Occipital lobe (tissue), 1 donor: ENCODE measurements at regions not wholly inside any gene's neighbourhood (a gene's known extent, or its start where the extent isn't known, plus 50 kb on each side); places are given as distances from the start of the nearest gene placed in this dataset.

Source experiments
- DNase-seq: peaks from one replicate; lab custom pipeline; 2025; lab: John Stamatoyannopoulos, UW

DNA sequence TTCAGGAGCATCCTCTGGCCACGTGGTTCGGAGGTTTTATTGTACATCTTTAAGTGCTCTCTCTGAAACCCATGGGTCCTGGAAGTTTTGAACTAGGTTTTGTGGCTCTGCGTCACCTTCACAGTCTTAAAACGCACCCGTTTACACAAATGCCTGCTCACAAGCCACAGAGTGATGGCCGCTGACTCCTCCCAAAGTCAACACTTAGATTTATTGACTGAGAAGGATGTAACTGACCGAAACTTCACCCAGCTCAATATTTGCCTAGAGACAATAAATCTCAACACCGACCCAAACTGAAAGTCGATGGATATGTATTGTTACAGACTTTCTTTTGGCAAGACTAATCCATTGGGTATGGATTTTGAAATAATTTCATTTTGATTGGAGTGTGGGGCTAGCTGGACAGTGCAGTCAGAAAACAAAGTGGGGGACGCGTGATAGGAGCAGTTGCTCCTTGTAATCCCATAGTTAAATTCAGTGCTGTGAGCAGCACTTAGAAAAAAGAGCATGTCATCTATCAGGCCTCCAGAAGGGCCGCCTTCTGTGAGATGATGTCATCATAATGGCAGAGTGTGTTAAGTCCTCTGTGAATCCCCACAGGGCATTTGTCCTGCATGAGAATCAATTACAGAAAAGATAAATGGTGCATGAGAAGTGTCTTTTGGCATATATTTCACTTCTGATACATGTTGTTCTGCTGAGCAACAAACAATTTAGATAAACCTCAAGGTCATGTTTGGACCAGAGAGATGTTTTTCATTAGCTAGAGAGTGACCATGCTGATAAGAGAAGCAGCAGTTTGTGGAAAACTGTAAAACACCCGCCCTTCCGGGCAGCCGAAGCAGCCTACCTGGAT, 183.7 kb downstream of the INO80D start:
- no peak for DNase-seq

DNA sequence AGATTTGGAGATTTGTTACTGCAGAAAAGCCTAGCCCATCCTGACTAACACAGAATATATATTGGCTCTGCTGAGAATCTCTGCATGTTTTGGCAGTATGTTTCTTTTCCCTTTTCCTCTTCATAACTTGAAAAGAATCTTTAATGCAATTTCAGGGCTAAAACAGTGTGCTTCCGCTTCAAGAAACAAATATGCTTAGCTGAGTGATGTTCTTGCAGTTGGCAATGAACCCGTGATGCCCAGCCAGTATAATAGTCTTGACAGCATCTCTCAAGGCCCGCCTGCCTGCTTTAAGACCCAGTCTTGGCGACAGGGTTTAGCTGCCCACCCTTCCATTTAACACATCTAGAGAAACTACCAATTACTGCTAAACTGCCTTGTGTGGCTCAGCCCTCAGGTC, 184.5 kb downstream of the INO80D start:
- no peak for DNase-seq

- DNase-seq: no peak
These were observed 187.2 kb downstream of the INO80D start for GRCh38 chr2:205898744-205899143.

DNA sequence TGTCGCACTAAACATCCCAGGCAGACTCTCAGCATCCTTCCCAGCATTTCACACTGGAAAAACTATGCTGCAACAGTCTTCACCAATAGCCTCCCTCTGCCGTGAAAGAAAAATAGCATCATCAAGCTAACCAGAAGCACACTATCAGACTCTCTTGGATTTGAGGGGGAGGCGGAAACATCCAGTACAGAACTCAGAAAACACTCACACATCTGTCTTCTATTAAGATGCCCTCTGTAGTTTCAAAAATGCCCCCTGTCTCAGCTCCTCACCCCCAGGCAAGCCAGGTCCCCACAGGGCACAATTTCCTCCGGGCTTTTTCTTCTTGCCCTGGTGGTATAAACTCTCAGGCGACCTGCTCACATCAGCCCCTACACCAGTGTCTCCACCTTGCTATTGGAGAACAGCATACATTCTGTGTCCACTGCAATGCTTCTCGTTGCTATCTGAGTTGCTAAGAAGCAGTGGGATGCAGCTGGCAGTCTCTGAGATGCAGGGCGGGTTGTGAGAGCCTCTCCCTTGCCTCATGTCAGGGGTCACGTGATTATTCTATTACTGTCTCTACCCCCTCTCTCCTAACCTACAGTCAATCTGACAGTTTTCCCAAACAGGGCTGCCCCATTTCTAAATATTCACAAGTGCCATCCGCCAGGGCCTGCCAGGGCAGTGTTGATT, 189.9 kb downstream of the INO80D start:
- no peak for DNase-seq

- no peak for DNase-seq
These were observed 193.2 kb downstream of the INO80D start for GRCh38 chr2:205892665-205893259.

GRCh38 chr2:205892251-205892655, 193.7 kb downstream of the INO80D start:
- peak; percentile 5 for DNase-seq

DNA sequence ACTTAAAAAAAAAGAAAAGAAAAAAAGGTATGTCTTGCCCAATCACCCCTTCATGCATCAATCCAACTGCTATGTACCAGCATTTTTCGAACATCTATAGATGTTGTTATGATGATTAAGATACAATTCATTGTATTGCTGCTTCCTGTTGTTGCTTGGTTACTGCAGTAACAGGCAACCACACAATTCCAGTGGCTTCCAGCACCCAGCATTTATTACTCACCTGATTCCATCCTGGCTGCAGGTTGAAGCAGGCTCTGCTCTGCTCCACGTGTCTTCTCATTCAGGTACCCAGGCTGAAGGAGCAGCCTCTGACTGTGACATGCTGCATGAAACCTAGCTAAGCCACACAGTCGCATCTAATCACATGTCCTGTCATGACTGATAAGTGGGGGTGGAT, 196.9 kb downstream of the INO80D start:
- DNase-seq: no peak

- no peak for DNase-seq
These were observed 198.3 kb downstream of the INO80D start for GRCh38 chr2:205887637-205888036.

DNA sequence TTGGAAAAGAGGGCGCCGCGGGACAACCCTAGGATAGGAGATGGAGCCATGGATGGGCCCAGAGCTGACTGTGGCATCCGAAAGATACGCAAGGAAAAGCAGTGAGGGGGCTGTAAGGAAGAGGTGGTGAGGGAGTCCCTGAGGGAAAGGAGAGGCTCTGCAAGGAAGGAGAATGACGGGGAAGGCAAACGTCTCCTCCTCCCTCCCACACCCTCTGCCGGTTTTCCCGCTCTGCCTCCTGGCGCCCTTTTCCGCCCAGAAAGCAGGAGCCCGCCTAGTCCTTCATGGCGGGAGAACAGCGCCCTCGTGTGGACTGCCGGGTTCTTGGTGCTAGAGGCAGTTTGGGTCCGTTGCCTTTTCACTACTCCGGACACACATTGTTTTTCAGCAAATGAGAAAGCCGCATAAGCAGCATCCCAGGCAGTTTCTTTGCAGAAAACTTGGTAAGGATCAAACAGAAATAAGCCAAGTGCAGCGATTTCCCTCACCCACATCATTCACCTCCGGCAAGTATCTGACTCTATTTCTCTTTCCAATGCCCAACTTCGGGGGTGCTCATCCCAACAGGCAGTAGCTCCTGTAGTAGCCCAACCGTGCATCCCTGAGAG, 200.4 kb downstream of the INO80D start:
- peak; percentile 26 for DNase-seq

DNA sequence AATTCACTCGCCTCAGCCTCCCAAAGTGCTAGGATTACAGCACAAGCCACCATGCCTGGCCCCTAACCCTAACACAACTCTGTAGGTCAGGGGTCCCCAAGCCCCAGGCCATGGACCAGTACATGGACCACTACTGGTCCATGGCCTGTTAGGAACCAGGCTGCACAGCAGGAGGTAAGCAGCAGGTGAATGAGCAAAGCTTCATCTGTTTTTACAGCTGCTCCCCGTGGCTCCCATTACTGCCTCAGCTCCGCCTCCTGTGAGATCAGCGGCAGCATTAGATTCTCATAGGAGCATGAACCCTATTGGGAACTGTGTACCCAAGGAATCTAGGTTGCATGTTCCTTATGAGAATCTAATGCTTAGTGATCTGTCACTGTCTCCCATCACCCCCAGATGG, 201.7 kb downstream of the NRP2 start:
- no peak for DNase-seq

DNA sequence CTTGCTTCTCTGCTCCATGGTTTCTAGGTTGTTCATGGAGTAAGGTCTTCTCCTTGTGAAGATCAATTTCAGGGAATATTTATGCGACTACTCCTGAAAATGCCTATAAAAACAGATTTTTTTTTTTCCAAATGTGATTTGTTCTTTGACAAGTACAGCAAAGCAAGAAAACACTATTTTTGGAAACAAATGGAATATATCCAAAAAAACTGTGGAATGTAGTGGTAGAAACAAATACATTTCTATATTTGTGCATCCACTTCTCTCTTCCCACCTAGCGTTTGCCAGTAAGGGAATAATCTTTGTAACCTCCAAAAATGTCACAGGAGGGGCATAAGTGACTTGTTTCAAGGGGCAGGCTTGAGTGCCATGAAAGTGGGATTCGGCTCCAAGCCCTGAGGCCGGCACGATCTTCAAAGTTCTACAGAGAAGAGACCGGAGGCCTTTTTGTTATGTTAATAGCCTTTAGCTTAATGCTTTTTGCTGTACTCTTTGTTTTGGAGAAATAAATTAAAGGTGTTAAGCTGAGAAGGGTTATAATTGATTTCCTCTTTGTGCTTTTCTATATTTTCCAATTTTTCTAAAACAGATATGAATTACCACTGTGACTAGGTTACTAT, 200.6 kb downstream of the NRP2 start:
- DNase-seq: no peak

GRCh38 chr2:205880048-205880447, 197.7 kb downstream of the NRP2 start:
- no peak for DNase-seq

- no peak for DNase-seq
These were observed 196.9 kb downstream of the NRP2 start for GRCh38 chr2:205878999-205879762.

DNA sequence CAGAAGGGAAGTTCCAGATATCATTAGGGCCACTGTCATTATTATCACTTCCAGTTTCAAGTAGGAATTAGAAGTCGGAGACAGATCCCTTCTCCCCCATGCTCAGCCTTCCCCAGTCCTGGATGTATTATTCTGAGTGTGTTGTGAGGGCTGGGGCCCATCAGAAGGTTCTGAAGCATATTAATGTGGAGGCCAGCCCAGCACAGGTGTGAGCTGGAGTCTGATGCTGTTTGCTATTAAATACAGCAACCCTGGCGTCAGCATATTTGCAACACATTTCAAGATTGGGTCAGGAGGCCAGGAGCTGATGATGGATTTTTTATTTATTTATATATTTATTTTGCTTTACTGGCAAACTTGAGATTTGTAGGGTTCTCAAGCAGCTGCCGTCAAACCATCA, 195.2 kb downstream of the NRP2 start:
- DNase-seq: no peak

GRCh38 chr2:205876127-205876526, 193.8 kb downstream of the NRP2 start:
- DNase-seq: no peak

- no peak for DNase-seq
These were observed 190.4 kb downstream of the NRP2 start for GRCh38 chr2:205872716-205873115.

GRCh38 chr2:205869439-205869838, 187.1 kb downstream of the NRP2 start:
- no peak for DNase-seq

- no peak for DNase-seq
These were observed 186.6 kb downstream of the NRP2 start for GRCh38 chr2:205868773-205869333.

DNA sequence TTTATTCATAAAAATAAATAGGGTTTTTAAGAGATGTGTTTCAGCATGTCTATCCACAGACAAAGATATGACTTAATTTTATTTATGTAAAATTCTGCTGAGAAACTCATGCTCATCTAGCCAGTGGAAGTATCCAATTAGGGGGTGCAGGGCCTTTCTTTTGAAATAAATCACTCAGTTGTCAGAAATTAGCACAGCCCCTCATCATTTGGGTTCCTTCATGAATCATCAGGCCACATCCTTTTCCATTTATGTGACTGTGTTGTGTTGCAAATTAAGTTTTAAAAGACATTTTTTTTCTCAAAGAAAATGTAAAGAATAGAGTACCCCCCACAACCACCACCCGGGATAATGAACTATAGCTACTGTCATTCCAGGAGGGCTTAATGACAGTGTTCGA, 185.8 kb downstream of the NRP2 start:
- DNase-seq: no peak

DNA sequence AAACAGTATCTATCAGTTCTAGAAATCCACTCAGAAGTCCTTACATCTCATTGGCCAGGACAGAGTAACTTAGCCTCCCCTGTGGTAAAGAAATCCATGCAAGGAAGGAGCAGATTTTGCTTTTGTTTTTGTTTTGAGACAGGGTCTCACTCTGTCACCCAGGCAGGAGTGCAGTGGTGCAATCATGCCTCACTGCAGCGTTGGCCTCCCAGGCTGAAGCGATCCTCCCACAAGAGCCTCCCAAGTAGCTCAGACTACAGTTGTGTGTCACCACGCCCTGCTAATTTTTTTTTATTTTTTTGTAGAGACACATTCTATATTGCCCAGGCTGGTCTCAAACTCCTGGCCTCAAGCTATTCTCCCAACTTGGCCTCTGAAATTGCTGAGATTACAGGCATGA, 185.1 kb downstream of the NRP2 start:
- DNase-seq: no peak
